DND-41 (cell line): ENCODE measurements at regions not wholly inside any gene's neighbourhood (a gene's known extent, or its start where the extent isn't known, plus 50 kb on each side); places are given as distances from the start of the nearest gene placed in this dataset.

ENCODE experiments used
- EZH2 ChIP-seq: IDR thresholded peaks from 3 replicates; pipeline ENCODE4 v1.6.1; 2012; ENCODE audit warnings: borderline replicate concordance, low read depth, mild to moderate bottlenecking, moderate library complexity, low read length, inconsistent platforms; ENCODE audit not compliant: severe bottlenecking
- TF ChIP-seq, protein P1 (sequence below): IDR thresholded peaks from 2 replicates; pipeline ENCODE4 v1.5.1; 2012; ENCODE audit warnings: borderline replicate concordance, low read length, moderate library complexity, mild to moderate bottlenecking; ENCODE audit not compliant: poor library complexity, severe bottlenecking; ENCODE audit errors: extremely low read depth

- TF ChIP-seq, protein P1, sequence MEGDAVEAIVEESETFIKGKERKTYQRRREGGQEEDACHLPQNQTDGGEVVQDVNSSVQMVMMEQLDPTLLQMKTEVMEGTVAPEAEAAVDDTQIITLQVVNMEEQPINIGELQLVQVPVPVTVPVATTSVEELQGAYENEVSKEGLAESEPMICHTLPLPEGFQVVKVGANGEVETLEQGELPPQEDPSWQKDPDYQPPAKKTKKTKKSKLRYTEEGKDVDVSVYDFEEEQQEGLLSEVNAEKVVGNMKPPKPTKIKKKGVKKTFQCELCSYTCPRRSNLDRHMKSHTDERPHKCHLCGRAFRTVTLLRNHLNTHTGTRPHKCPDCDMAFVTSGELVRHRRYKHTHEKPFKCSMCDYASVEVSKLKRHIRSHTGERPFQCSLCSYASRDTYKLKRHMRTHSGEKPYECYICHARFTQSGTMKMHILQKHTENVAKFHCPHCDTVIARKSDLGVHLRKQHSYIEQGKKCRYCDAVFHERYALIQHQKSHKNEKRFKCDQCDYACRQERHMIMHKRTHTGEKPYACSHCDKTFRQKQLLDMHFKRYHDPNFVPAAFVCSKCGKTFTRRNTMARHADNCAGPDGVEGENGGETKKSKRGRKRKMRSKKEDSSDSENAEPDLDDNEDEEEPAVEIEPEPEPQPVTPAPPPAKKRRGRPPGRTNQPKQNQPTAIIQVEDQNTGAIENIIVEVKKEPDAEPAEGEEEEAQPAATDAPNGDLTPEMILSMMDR = no peak
- no peak for TF ChIP-seq EZH2
Measured at GRCh38 chr13:63731896-63732295, 2316.2 kb upstream of the PCDH20 start.
